Muscle of arm (tissue), 1 donor: ENCODE measurements at regions not wholly inside any gene's neighbourhood (a gene's known extent, or its start where the extent isn't known, plus 50 kb on each side); places are given as distances from the start of the nearest gene placed in this dataset.
A peak's percentile ranks its signal among the peaks of the same experiment; 100 is the strongest.
"Not testable (repeated sequence)": the region's sequence is repeated elsewhere in the genome, so short reads cannot be mapped to it uniquely, and the experiment has no call there.

Experiments used
- DNase-seq: peaks from one replicate; pipeline ENCODE4 v3.0.0-alpha.2; 2013

DNA sequence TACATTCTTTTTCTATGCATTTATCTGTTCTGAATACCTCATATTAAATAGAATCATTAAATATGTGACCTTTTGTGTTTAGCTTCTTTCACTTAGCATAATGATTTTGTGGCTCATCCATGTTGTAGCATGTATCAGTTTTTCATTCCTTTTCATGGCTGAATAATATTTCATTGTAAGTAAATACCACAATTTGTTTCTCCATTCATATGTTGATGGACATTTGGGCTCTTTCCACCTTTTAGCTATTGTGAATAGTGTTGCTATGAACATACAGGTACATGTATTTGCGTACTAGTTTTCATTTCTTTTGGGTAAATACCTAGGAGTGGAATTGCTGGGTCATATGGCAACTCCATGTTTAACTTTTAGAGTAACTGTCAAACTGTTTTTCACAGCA is 85.1 kb downstream of the GNL3L start:
- DNase-seq = no peak

DNA sequence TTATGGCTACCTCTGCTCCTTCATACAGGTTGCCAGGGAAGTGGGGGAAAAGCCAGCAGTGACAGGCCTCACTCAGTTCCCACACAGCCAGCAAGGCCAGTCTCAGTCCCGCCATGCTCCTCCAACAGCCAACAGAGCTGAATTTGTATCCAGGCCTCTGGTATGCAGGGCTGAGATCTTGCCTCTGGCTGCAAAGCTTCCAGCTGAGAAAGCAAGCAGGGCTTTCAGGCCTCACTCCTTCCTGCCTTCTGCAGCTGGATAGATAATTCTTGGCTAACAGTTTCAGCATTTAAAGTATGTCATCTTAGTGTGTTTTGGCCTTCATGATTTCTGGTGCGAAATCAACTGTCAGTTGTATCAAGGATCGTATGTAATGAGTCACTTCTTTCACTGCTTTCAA is 103.6 kb downstream of the GNL3L start:
- DNase-seq = no peak

- no peak for DNase-seq
Measured at GRCh38 chrX:54639018-54639345, 109.0 kb downstream of the GNL3L start.

- peak; percentile 95 for DNase-seq
Measured at GRCh38 chrX:54639346-54640102, 109.5 kb downstream of the GNL3L start.

- DNase-seq = peak; percentile 23
Measured at GRCh38 chrX:54640103-54640690, 110.2 kb downstream of the GNL3L start.

DNA sequence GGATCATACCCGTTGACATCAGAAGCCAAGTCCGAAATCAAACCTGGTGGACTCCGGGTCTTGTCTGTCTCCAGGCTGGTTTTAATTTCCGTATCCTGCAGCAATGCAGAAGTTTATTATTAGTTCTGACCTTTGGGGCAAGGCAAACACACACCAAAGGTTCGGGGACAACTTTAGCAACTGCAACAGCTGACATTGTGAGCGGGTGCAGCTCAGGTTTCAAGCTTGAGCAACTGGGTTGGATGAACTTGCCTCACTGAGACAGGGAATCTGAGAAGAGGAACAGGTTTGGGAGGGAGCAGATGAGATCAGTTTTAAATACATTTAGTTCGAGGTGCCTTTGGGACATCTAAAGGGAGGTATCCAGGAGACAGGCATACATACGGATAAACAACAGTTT is 110.7 kb downstream of the GNL3L start:
- DNase-seq = peak; percentile 81

DNA sequence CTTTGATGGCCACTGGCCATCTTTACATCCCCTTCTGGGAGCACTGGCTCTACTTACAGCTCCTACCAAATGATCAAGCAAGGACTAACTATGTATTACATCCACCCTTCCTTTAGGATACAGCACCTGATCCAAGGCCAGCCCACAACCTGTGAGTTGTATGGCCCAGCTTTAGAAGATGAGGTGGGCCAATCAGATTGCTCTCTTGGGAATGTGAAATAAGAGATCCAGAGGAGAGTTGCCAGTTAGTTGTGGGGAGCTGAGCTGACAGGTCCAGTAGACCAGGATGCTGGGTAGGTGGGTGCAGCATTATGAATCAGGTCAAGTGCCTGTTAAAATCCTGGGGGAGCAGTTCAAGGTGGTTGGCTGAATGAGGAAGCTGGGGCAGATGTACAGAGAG is 111.5 kb downstream of the GNL3L start:
- DNase-seq = no peak

DNA sequence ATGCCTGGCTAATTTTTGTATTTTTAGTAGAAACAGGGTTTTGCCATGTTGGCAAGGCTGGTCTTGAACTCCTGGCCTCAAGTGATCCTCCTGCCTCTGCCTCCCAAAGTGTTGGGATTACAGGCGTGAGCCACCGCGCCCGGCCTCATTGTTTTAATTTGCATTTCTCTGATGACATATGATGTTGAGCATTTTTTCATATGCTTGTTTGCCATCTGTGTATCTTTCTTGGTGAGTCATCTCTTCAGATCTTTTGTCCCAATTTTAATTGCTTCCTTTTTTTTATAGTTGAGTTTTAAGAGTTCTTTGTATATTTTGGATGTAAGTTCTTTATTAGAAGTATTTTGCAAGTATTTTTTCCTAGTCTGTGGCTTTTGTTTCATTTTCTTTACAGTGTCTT is 117.6 kb downstream of the GNL3L start:
- DNase-seq = not testable (repeated sequence)

DNA sequence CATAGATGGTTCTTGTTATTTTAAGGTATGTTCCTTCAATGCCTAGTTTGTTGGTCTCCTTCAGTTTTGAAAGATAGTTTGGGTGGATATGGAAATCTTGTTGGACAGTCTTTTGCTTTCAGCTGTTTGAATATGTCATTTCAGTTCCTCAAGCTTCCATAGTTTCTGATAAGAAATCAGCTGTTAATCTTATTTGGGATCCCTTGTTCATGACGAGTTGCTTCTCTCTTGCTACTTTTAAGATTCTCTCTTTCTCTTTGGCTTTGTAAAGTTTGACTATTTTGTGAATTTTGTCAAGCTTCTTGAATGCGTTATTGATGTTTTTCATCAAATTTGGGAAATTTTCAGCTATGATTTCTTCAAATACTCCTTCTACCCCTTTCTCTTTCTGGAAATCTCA is 129.5 kb downstream of the GNL3L start:
- no peak for DNase-seq

- no peak for DNase-seq
Measured at GRCh38 chrX:54675762-54676161, 122.3 kb downstream of the ITIH6 start.

DNA sequence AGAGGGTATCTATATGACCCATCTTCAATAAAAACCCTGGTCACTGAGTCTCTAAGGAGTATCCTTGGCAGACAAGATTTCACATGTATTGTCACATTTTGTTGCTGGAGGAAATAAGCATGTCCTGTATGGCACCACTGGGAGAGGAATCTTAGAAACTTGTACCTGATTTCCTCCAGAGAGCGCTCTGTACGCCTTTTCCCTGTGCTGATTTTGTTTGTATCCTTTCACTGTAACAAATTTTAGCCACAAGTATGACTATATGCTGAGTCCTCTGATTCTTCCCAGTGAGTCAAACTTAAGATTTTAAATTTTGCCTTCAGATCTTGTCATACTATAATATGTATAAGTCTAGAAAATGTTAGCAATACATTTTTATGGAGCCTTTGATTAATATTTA is 102.8 kb downstream of the ITIH6 start:
- no peak for DNase-seq

DNA sequence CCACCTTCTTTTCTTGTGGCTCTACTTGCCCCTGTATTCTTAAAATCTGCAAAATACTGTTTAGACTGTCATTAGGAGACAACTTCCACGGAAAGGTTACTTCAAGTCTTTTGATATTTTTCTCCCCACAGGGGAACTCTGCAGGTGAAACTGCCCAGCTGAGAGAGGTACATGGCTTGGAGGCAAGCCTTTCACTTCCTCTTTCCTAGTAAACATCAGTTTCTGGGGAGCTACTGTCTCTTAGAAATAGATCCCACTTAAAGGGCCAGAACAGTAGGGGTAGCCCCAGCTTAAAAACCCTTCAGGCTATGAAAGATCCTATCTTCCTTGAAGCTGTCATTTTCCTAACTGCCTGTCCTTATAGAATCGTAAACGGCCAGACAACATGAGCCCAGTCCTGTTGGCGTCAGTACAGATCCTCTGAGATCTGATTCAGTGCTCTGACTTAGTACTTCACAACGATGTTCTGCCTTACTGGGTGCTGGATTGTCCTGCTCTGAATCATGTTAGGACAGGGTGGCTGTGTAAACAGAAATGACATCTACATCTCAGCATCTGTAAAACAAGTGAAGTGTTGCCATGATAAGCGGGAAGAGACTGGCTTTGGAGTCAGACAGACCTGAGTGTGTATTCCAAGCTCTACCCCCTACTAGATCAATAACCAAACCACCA is 102.1 kb downstream of the ITIH6 start:
- no peak for DNase-seq
